ENCODE measurements at regions not wholly inside any gene's neighbourhood (a gene's known extent, or its start where the extent isn't known, plus 50 kb on each side); places are given as distances from the start of the nearest gene placed in this dataset.
A peak's percentile ranks its signal among the peaks of the same experiment; 100 is the strongest.
"Not testable (repeated sequence)": the region's sequence is repeated elsewhere in the genome, so short reads cannot be mapped to it uniquely, and the experiment has no call there.

GRCh38 chr17:64773386-64773835, 111.3 kb upstream of the SMURF2 start:
- DNase-seq (ENCODE audit: low read depth in 2 of 2), result no peak

GRCh38 chr17:64772845-64773299, 110.8 kb upstream of the SMURF2 start:
- DNase-seq (ENCODE audit: low read depth in 2 of 2), result no peak

GRCh38 chr17:64771980-64772844, 110.1 kb upstream of the SMURF2 start:
- DNase-seq (ENCODE audit: low read depth in 2 of 2), result no peak

- no peak for DNase-seq (ENCODE audit: low read depth in 2 of 2)
Measured at GRCh38 chr17:64769712-64770111, 107.6 kb upstream of the SMURF2 start.

- DNase-seq (ENCODE audit: low read depth in 2 of 2), result no peak
Measured at GRCh38 chr17:64767269-64767997, 105.3 kb upstream of the SMURF2 start.

GRCh38 chr17:64765191-64765889, 103.2 kb upstream of the SMURF2 start:
- DNase-seq (ENCODE audit: low read depth in 2 of 2), result no peak

GRCh38 chr17:64750891-64751677, 89.0 kb upstream of the SMURF2 start:
- no peak for DNase-seq (ENCODE audit: low read depth in 2 of 2)

- DNase-seq (ENCODE audit: low read depth in 2 of 2), result no peak
Measured at GRCh38 chr17:64750478-64750877, 88.4 kb upstream of the SMURF2 start.

- no peak for DNase-seq (ENCODE audit: low read depth in 2 of 2)
Measured at GRCh38 chr17:64749306-64749705, 87.2 kb upstream of the SMURF2 start.

- DNase-seq (ENCODE audit: low read depth in 2 of 2), result no peak
Measured at GRCh38 chr17:64747938-64748540, 85.9 kb upstream of the SMURF2 start.

GRCh38 chr17:64742326-64742725, 80.2 kb upstream of the SMURF2 start:
- DNase-seq (ENCODE audit: low read depth in 2 of 2), result no peak

GRCh38 chr17:64741916-64742315, 79.8 kb upstream of the SMURF2 start:
- DNase-seq (ENCODE audit: low read depth in 2 of 2), result not testable (repeated sequence)

- no peak for DNase-seq (ENCODE audit: low read depth in 2 of 2)
Measured at GRCh38 chr17:64741038-64741641, 79.0 kb upstream of the SMURF2 start.

- DNase-seq (ENCODE audit: low read depth in 2 of 2), result no peak
Measured at GRCh38 chr17:64739316-64740058, 77.4 kb upstream of the SMURF2 start.

GRCh38 chr17:64736804-64737492, 74.8 kb upstream of the SMURF2 start:
- peak; percentile 14 for DNase-seq (ENCODE audit: low read depth in 2 of 2)

GRCh38 chr17:64732336-64733006, 70.4 kb upstream of the SMURF2 start:
- no peak for DNase-seq (ENCODE audit: low read depth in 2 of 2)

GRCh38 chr17:64730023-64730422, 67.9 kb upstream of the SMURF2 start:
- DNase-seq (ENCODE audit: low read depth in 2 of 2), result not testable (repeated sequence)

- DNase-seq (ENCODE audit: low read depth in 2 of 2), result no peak
Measured at GRCh38 chr17:64729201-64729600, 67.1 kb upstream of the SMURF2 start.

Data from stimulated activated CD8-positive, alpha-beta memory T cell treated with anti-CD3 and anti-CD28 coated beads, Interleukin-7, amount 100 ng/mL, for 1 hour (primary cell).